Naive thymus-derived CD8-positive, alpha-beta T cell (primary cell): ENCODE measurements at regions not wholly inside any gene's neighbourhood (a gene's known extent, or its start where the extent isn't known, plus 50 kb on each side); places are given as distances from the start of the nearest gene placed in this dataset.

ENCODE experiments used
- ATAC-seq, 2 donors: fragments of 150-1000 bp; cut with Tn5 transposase in 1 of 2; sonication (Bioruptor Pico), chemical (Tn5 transposase) in 1 of 2; 1 replicate in 1 of 2; 2 replicates in 1 of 2; pipeline ENCODE4 v1.10.0; 2021; ENCODE audit warnings: mild to moderate bottlenecking in 2 of 2, moderate library complexity in 2 of 2
- POLR2A ChIA-PET: fragments of 350-600 bp; sonication (Branson Sonifier 250); formaldehyde crosslinking; loops from one replicate; lab custom pipeline; 2021; ENCODE audit warnings: antibody characterized with exemption; lab: Charles Lee
- DNase-seq, 10 donors: peaks; one replicate each; pipeline versions ENCODE4 v3.0.0 to v3.0.0-alpha.2; 2020 to 2022
- H3K27ac Mint-ChIP-seq, 10 donors: one replicate each; pipeline ENCODE4 v1.8.0; 2020 to 2022; ENCODE audit warnings: mild to moderate bottlenecking in 10 of 10, mixed read lengths in 10 of 10, moderate library complexity in 4 of 10, inconsistent platforms in 1 of 10
- H3K27me3 Mint-ChIP-seq, 5 donors: one replicate each; pipeline ENCODE4 v1.8.0; 2021 to 2022; ENCODE audit warnings: mixed read lengths in 5 of 5
- H3K36me3 Mint-ChIP-seq, 3 donors: one replicate each; pipeline ENCODE4 v1.8.0; 2020 to 2022; ENCODE audit warnings: mixed read lengths in 3 of 3, mild to moderate bottlenecking in 2 of 3, inconsistent platforms in 1 of 3
- H3K4me1 Mint-ChIP-seq, 4 donors: one replicate each; pipeline ENCODE4 v1.8.0; 2021 to 2022; ENCODE audit warnings: mixed read lengths in 4 of 4
- H3K4me3 Mint-ChIP-seq, 10 donors: one replicate each; pipeline ENCODE4 v1.8.0; 2020 to 2022; ENCODE audit warnings: mild to moderate bottlenecking in 10 of 10, mixed read lengths in 10 of 10, moderate library complexity in 6 of 10, inconsistent platforms in 1 of 10
- H3K9me3 Mint-ChIP-seq, 9 donors: one replicate each; pipeline ENCODE4 v1.8.0; 2020 to 2022; ENCODE audit warnings: mixed read lengths in 9 of 9, mild to moderate bottlenecking in 3 of 9, inconsistent platforms in 1 of 9, moderate library complexity in 1 of 9

GRCh38 chr10:36496758-36497157, 628.6 kb upstream of the ANKRD30A start:
- POLR2A ChIA-PET = no interaction called here
- H3K9me3 Mint-ChIP-seq = peaks cover 0 to 14% (median 5%) of the 10 kb centered on the region in 9 donors
- no peak overlapping the region for H3K27ac Mint-ChIP-seq
- ATAC-seq (no peak), DNase-seq (no peak)
- H3K4me1 Mint-ChIP-seq = no peaks in the 10 kb centered on the region
- H3K4me3 Mint-ChIP-seq = no peak overlapping the region
- peaks cover 0 to 5% (median 2%) of the 10 kb centered on the region in 3 donors for H3K36me3 Mint-ChIP-seq
- H3K27me3 Mint-ChIP-seq = no peaks in the 10 kb centered on the region

- no peaks in the 10 kb centered on the region for H3K27me3 Mint-ChIP-seq
- no peak overlapping the region for H3K27ac Mint-ChIP-seq
- no peak for ATAC-seq
- POLR2A ChIA-PET = no interaction called here
- H3K9me3 Mint-ChIP-seq = peaks cover 0 to 14% (median 5%) of the 10 kb centered on the region in 9 donors
- DNase-seq = no peak
- peaks cover 0 to 5% (median 2%) of the 10 kb centered on the region in 3 donors for H3K36me3 Mint-ChIP-seq
- H3K4me1 Mint-ChIP-seq = no peaks in the 10 kb centered on the region
- no peak overlapping the region for H3K4me3 Mint-ChIP-seq
Measured at GRCh38 chr10:36494371-36494770, 631.0 kb upstream of the ANKRD30A start.

GRCh38 chr10:36493516-36493880, 631.9 kb upstream of the ANKRD30A start:
- H3K27me3 Mint-ChIP-seq = no peaks in the 10 kb centered on the region
- DNase-seq (no peak), ATAC-seq (no peak)
- H3K27ac Mint-ChIP-seq = no peak overlapping the region
- POLR2A ChIA-PET = no interaction called here
- no peaks in the 10 kb centered on the region for H3K4me1 Mint-ChIP-seq
- peaks cover 0 to 5% (median 2%) of the 10 kb centered on the region in 3 donors for H3K36me3 Mint-ChIP-seq
- H3K9me3 Mint-ChIP-seq = peaks cover 0 to 12% (median 4%) of the 10 kb centered on the region in 9 donors
- no peak overlapping the region for H3K4me3 Mint-ChIP-seq

GRCh38 chr10:36492590-36493515, 632.5 kb upstream of the ANKRD30A start:
- Mint-ChIP-seq H3K4me3 (no peak overlapping the region), H3K9me3 (peaks cover 0 to 12% (median 4%) of the 10 kb centered on the region in 9 donors), H3K4me1 (no peaks in the 10 kb centered on the region), H3K36me3 (peaks cover 0 to 4% (median 2%) of the 10 kb centered on the region in 3 donors), H3K27ac (no peak overlapping the region), H3K27me3 (no peaks in the 10 kb centered on the region)
- no peak for DNase-seq
- POLR2A ChIA-PET = no interaction called here
- ATAC-seq = no peak

- no peaks in the 10 kb centered on the region for H3K4me1 Mint-ChIP-seq
- no peak for ATAC-seq
Measured at GRCh38 chr10:36491926-36492325, 633.5 kb upstream of the ANKRD30A start.

GRCh38 chr10:36489611-36490228, 635.7 kb upstream of the ANKRD30A start:
- H3K27me3 Mint-ChIP-seq = no peaks in the 10 kb centered on the region
- H3K36me3 Mint-ChIP-seq = peaks cover 0 to under 1% (median 0%) of the 10 kb centered on the region in 3 donors
- no peak overlapping the region for H3K27ac Mint-ChIP-seq
- H3K4me1 Mint-ChIP-seq = no peaks in the 10 kb centered on the region
- DNase-seq (no peak), ATAC-seq (no peak)
- no peak overlapping the region for H3K4me3 Mint-ChIP-seq
- POLR2A ChIA-PET = no interaction called here
- H3K9me3 Mint-ChIP-seq = peaks cover 0 to 7% (median 3%) of the 10 kb centered on the region in 9 donors

More at GRCh38 chr10:36491926-36492325, 633.5 kb upstream of the ANKRD30A start:
- Mint-ChIP-seq H3K27me3 (no peaks in the 10 kb centered on the region), H3K27ac (no peak overlapping the region), H3K4me3 (no peak overlapping the region), H3K36me3 (peaks cover 0 to 2% (median 0%) of the 10 kb centered on the region in 3 donors), H3K9me3 (peaks cover 0 to 12% (median 4%) of the 10 kb centered on the region in 9 donors)
- no peak for DNase-seq
- POLR2A ChIA-PET = no interaction called here

GRCh38 chr10:36489181-36489580, 636.2 kb upstream of the ANKRD30A start:
- Mint-ChIP-seq H3K27me3 (no peaks in the 10 kb centered on the region), H3K36me3 (no peaks in the 10 kb centered on the region), H3K27ac (no peak overlapping the region), H3K9me3 (peaks cover 0 to 10% (median 3%) of the 10 kb centered on the region in 9 donors), H3K4me1 (no peaks in the 10 kb centered on the region), H3K4me3 (no peak overlapping the region)
- no peak for DNase-seq
- no peak for ATAC-seq
- POLR2A ChIA-PET = no interaction called here

GRCh38 chr10:36488579-36488978, 636.8 kb upstream of the ANKRD30A start:
- no peak for DNase-seq
- no peaks in the 10 kb centered on the region for H3K27me3 Mint-ChIP-seq
- no peaks in the 10 kb centered on the region for H3K36me3 Mint-ChIP-seq
- H3K9me3 Mint-ChIP-seq = peaks cover 0 to 8% (median 0%) of the 10 kb centered on the region in 9 donors
- ATAC-seq = no peak
- POLR2A ChIA-PET = no interaction called here
- no peaks in the 10 kb centered on the region for H3K4me1 Mint-ChIP-seq
- no peak overlapping the region for H3K27ac Mint-ChIP-seq
- H3K4me3 Mint-ChIP-seq = no peak overlapping the region

GRCh38 chr10:36479073-36479472, 646.3 kb upstream of the ANKRD30A start:
- Mint-ChIP-seq H3K4me1 (no peaks in the 10 kb centered on the region), H3K9me3 (peaks cover 0 to 7% (median 2%) of the 10 kb centered on the region in 9 donors), H3K4me3 (no peak overlapping the region), H3K27ac (no peak overlapping the region), H3K36me3 (no peaks in the 10 kb centered on the region), H3K27me3 (no peaks in the 10 kb centered on the region)
- POLR2A ChIA-PET = no interaction called here
- DNase-seq (no peak), ATAC-seq (no peak)

GRCh38 chr10:36476399-36476798, 649.0 kb upstream of the ANKRD30A start:
- Mint-ChIP-seq H3K36me3 (no peaks in the 10 kb centered on the region), H3K4me1 (no peaks in the 10 kb centered on the region), H3K4me3 (no peak overlapping the region), H3K9me3 (peaks cover 0 to 6% (median 2%) of the 10 kb centered on the region in 9 donors), H3K27me3 (no peaks in the 10 kb centered on the region), H3K27ac (no peak overlapping the region)
- POLR2A ChIA-PET = no interaction called here
- DNase-seq = no peak
- no peak for ATAC-seq

- no peaks in the 10 kb centered on the region for H3K36me3 Mint-ChIP-seq
- no peak overlapping the region for H3K4me3 Mint-ChIP-seq
Measured at GRCh38 chr10:36475746-36476145, 649.7 kb upstream of the ANKRD30A start.

GRCh38 chr10:36474456-36474855, 650.9 kb upstream of the ANKRD30A start:
- Mint-ChIP-seq H3K4me3 (no peak overlapping the region), H3K9me3 (peaks cover 0 to 6% (median 0%) of the 10 kb centered on the region in 9 donors)
- POLR2A ChIA-PET = no interaction called here

More at GRCh38 chr10:36475746-36476145, 649.7 kb upstream of the ANKRD30A start:
- POLR2A ChIA-PET = no interaction called here
- H3K27ac Mint-ChIP-seq = no peak overlapping the region
- no peaks in the 10 kb centered on the region for H3K4me1 Mint-ChIP-seq
- peaks cover 0 to 6% (median 0%) of the 10 kb centered on the region in 9 donors for H3K9me3 Mint-ChIP-seq
- ATAC-seq (no peak), DNase-seq (no peak)
- H3K27me3 Mint-ChIP-seq = no peaks in the 10 kb centered on the region

GRCh38 chr10:36473122-36473521, 652.3 kb upstream of the ANKRD30A start:
- Mint-ChIP-seq H3K9me3 (peaks cover 0 to 8% (median 0%) of the 10 kb centered on the region in 9 donors), H3K27me3 (no peaks in the 10 kb centered on the region), H3K36me3 (no peaks in the 10 kb centered on the region), H3K4me3 (no peak overlapping the region), H3K27ac (no peak overlapping the region), H3K4me1 (no peaks in the 10 kb centered on the region)
- ATAC-seq (no peak), DNase-seq (no peak)
- POLR2A ChIA-PET = no interaction called here

More at GRCh38 chr10:36474456-36474855, 650.9 kb upstream of the ANKRD30A start:
- no peak for DNase-seq
- no peak for ATAC-seq
- Mint-ChIP-seq H3K4me1 (no peaks in the 10 kb centered on the region), H3K36me3 (no peaks in the 10 kb centered on the region), H3K27ac (no peak overlapping the region), H3K27me3 (no peaks in the 10 kb centered on the region)
